MM.1S (cell line): ENCODE measurements at regions not wholly inside any gene's neighbourhood (a gene's known extent, or its start where the extent isn't known, plus 50 kb on each side); places are given as distances from the start of the nearest gene placed in this dataset.

Experiments used
- CTCF ChIP-seq: fragments of 300-600 bp; sonication (generic); IDR thresholded peaks from 2 replicates; pipeline ENCODE4 v1.5.1; 2016; ENCODE audit warnings: antibody characterized with exemption, low read length, mixed read lengths
- EZH2 ChIP-seq: fragments of 300-600 bp; sonication (generic); optimal IDR thresholded peaks from 2 replicates; pipeline ENCODE3; 2017; ENCODE audit warnings: low read depth, mild to moderate bottlenecking, antibody characterized with exemption, low read length, mixed read lengths

- TF ChIP-seq CTCF (no peak), EZH2 (no peak)
Measured at GRCh38 chr14:89572596-89573398, 155.8 kb upstream of the FOXN3 start.
